ENCODE measurements at regions not wholly inside any gene's neighbourhood (a gene's known extent, or its start where the extent isn't known, plus 50 kb on each side); places are given as distances from the start of the nearest gene placed in this dataset.

DNA sequence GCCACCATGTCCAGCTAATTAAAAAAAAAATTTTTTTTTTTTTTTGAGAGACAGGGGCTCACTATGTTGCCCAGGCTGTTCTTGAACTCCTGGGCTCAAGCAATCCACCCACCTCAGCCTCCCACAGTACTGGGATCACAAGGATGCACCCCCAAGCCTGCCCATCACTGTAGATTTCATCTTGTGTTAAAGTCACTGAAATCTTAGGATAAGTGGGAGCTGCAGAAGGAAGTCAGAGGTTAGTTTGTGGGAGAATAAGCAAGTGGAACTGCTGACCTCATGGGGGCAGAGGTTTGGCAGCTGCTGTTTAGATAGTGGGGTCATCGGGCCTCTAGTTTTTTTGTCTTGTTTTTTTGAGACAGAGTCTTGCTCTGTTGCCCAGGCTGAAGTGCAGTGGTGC is 59.7 kb upstream of the MAX start:
- no peaks in the 10 kb centered on the region for H3F3A ChIP-seq (replicated peaks; ENCODE audit: low read depth)
- no peaks in the 10 kb centered on the region for H3K4me1 Mint-ChIP-seq
- TF ChIP-seq ZNF462 (CRISPR knock-in tag; IDR thresholded peaks at IDR 0.05), result no peak
- no peak for TF ChIP-seq ZNF331 (CRISPR knock-in tag; IDR thresholded peaks at IDR 0.05; ENCODE audit: low read depth)
- no peak for TF ChIP-seq CREB1 (CRISPR knock-in tag; IDR thresholded peaks at IDR 0.05; ENCODE audit: low read depth)
- TF ChIP-seq, protein P1, sequence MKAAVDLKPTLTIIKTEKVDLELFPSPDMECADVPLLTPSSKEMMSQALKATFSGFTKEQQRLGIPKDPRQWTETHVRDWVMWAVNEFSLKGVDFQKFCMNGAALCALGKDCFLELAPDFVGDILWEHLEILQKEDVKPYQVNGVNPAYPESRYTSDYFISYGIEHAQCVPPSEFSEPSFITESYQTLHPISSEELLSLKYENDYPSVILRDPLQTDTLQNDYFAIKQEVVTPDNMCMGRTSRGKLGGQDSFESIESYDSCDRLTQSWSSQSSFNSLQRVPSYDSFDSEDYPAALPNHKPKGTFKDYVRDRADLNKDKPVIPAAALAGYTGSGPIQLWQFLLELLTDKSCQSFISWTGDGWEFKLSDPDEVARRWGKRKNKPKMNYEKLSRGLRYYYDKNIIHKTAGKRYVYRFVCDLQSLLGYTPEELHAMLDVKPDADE (IDR thresholded peaks at IDR 0.05), result no peak
- no peak for TF ChIP-seq JUNB (IDR thresholded peaks at IDR 0.05; ENCODE audit: unreplicated experiment)
- no peak for TF ChIP-seq EZH2phosphoT487 (IDR thresholded peaks at IDR 0.05; ENCODE audit: unreplicated experiment)
- TF ChIP-seq EZH2 (IDR thresholded peaks at IDR 0.05; ENCODE audit: low read depth, unreplicated experiment), result no peak
- no peak for TF ChIP-seq POLR2AphosphoS5 (IDR thresholded peaks at IDR 0.05; ENCODE audit: low read depth)
- no peak for TF ChIP-seq STAT1 (IDR thresholded peaks at IDR 0.05; ENCODE audit: unreplicated experiment)
- TF ChIP-seq NANOG (IDR thresholded peaks at IDR 0.05; ENCODE audit: borderline replicate concordance), result no peak
- TF ChIP-seq CTCF (conservative IDR thresholded peaks at IDR 0.05; ENCODE audit: low read depth in 2 of 2), result no peak
- no peak for TF ChIP-seq REST (IDR thresholded peaks at IDR 0.05; ENCODE audit: unreplicated experiment)
- TF ChIP-seq ZNF114 (CRISPR knock-in tag; IDR thresholded peaks at IDR 0.05), result no peak
- H3K27me3 ChIP-seq (ENCODE audit: insufficient read depth), result no peaks in the 10 kb centered on the region
- no peak overlapping the region for H3K4me3 ChIP-seq
- no peak overlapping the region for H3K4me2 ChIP-seq
- no peaks in the 10 kb centered on the region for H4K20me1 ChIP-seq (replicated peaks; ENCODE audit: insufficient read depth)
- H2AFZ ChIP-seq, result no peak overlapping the region
- no peak for ATAC-seq
- H3K9me3 Mint-ChIP-seq, result no peaks in the 10 kb centered on the region; the same call in 2 of the 3 replicates
- no peaks in the 10 kb centered on the region for H3K79me2 ChIP-seq (replicated peaks; ENCODE audit: insufficient read depth)
- H3K27me3 Mint-ChIP-seq (ENCODE audit: insufficient read depth, low read depth, poor library complexity), result peaks cover 7% of the 10 kb centered on the region
- no peak overlapping the region for H3K27ac Mint-ChIP-seq
- no peak for DNase-seq (ENCODE audit: low spot score)
- H3K27ac ChIP-seq (ENCODE audit: low read depth), result no peak overlapping the region
- H3K36me3 Mint-ChIP-seq (ENCODE audit: low read depth), result no peaks in the 10 kb centered on the region
- no peaks in the 10 kb centered on the region for H3K4me1 ChIP-seq (ENCODE audit: insufficient read depth)
- H3K4me3 Mint-ChIP-seq, result no peak overlapping the region
- no peaks in the 10 kb centered on the region for H3K9me2 ChIP-seq (ENCODE audit: insufficient read depth)
- no peaks in the 10 kb centered on the region for H3K36me3 ChIP-seq (ENCODE audit: insufficient read depth)

All from GM23338 (cell line).